Astrocyte (in vitro differentiated cells and primary cell): ENCODE measurements at regions not wholly inside any gene's neighbourhood (a gene's known extent, or its start where the extent isn't known, plus 50 kb on each side); places are given as distances from the start of the nearest gene placed in this dataset.
"Not testable (repeated sequence)": the region's sequence is repeated elsewhere in the genome, so short reads cannot be mapped to it uniquely, and the experiment has no call there.

Source experiments
- DNase-seq: peaks from one replicate; pipeline ENCODE4 v3.0.0-alpha.2; 2010; ENCODE audit warnings: low read depth
- FAIRE-seq: peaks from 2 replicates; lab custom pipeline; 2011; peaks lifted over from hg19 to GRCh38; lab: Jason Lieb, UNC
- H2AFZ ChIP-seq: 2 replicates; pipeline ENCODE4 v1.6.0; 2012; ENCODE audit warnings: low read depth, low read length, inconsistent platforms
- H3K27ac ChIP-seq: 2 replicates; pipeline ENCODE4 v1.5.1; 2011; ENCODE audit warnings: low read depth, low read length, inconsistent platforms
- H3K27me3 ChIP-seq: 2 replicates; pipeline ENCODE4 v1.6.0; 2011; ENCODE audit warnings: low read length, inconsistent platforms; ENCODE audit not compliant: insufficient read depth
- H3K36me3 ChIP-seq: 2 replicates; pipeline ENCODE4 v1.5.1; 2011; ENCODE audit warnings: low read length, inconsistent platforms; ENCODE audit not compliant: insufficient read depth
- H3K4me1 ChIP-seq: 2 replicates; pipeline ENCODE4 v1.5.1; 2011; ENCODE audit warnings: low read length, inconsistent platforms; ENCODE audit not compliant: insufficient read depth
- H3K4me2 ChIP-seq: 2 replicates; pipeline ENCODE4 v1.6.0; 2012; ENCODE audit warnings: low read length, inconsistent platforms
- H3K4me3 ChIP-seq: 2 replicates; pipeline ENCODE4 v1.5.1; 2011; ENCODE audit warnings: low read depth, mild to moderate bottlenecking, low read length, inconsistent platforms; ENCODE audit not compliant: insufficient read depth
- H3K79me2 ChIP-seq: 2 replicates; pipeline ENCODE4 v1.6.0; 2012; ENCODE audit warnings: mild to moderate bottlenecking, low read length, inconsistent platforms; ENCODE audit not compliant: insufficient read depth
- H3K9ac ChIP-seq: 2 replicates; pipeline ENCODE4 v1.6.0; 2012; ENCODE audit warnings: mild to moderate bottlenecking, low read length, inconsistent platforms
- H3K9me3 ChIP-seq: 2 replicates; pipeline ENCODE4 v1.5.1; 2012; ENCODE audit warnings: low read depth, mild to moderate bottlenecking, low read length, inconsistent platforms; ENCODE audit not compliant: insufficient read depth
- H4K20me1 ChIP-seq: 2 replicates; pipeline ENCODE4 v1.6.0; 2012; ENCODE audit warnings: low read length, inconsistent platforms; ENCODE audit not compliant: insufficient read depth
- H3K27ac Mint-ChIP-seq: one replicate; pipeline ENCODE4 v1.8.0; 2021; ENCODE audit warnings: mild to moderate bottlenecking, mixed read lengths; ENCODE audit not compliant: unreplicated experiment
- H3K27me3 Mint-ChIP-seq: one replicate; pipeline ENCODE4 v1.8.0; 2021; ENCODE audit warnings: low read depth, mixed read lengths; ENCODE audit not compliant: unreplicated experiment
- H3K36me3 Mint-ChIP-seq: one replicate; pipeline ENCODE4 v1.8.0; 2021; ENCODE audit warnings: low read depth, mixed read lengths; ENCODE audit not compliant: unreplicated experiment
- H3K4me1 Mint-ChIP-seq: one replicate; pipeline ENCODE4 v1.8.0; 2021; ENCODE audit warnings: low read depth, mixed read lengths; ENCODE audit not compliant: unreplicated experiment
- H3K4me3 Mint-ChIP-seq: one replicate; pipeline ENCODE4 v1.8.0; 2021; ENCODE audit warnings: mild to moderate bottlenecking, moderate library complexity, mixed read lengths; ENCODE audit not compliant: unreplicated experiment
- H3K9me3 Mint-ChIP-seq: one replicate; pipeline ENCODE4 v1.8.0; 2021; ENCODE audit warnings: mild to moderate bottlenecking, mixed read lengths; ENCODE audit not compliant: unreplicated experiment
- CTCF ChIP-seq: IDR thresholded peaks from 2 replicates; pipeline ENCODE4 v1.5.1; 2011; ENCODE audit warnings: low read depth, mild to moderate bottlenecking, inconsistent platforms, low read length, moderate library complexity; ENCODE audit not compliant: insufficient read depth
- EZH2 ChIP-seq: IDR thresholded peaks from 2 replicates; pipeline ENCODE4 v1.6.1; 2012; ENCODE audit warnings: mild to moderate bottlenecking, low read length, inconsistent platforms; ENCODE audit not compliant: insufficient read depth

GRCh38 chr16:29146266-29146665, 161.4 kb downstream of the LAT start:
- no peak overlapping the region for H3K9ac ChIP-seq
- FAIRE-seq (no peak), DNase-seq (no peak)
- Mint-ChIP-seq H3K27me3 (peaks cover 24% of the 10 kb centered on the region), H3K4me3 (no peak overlapping the region), H3K4me1 (peaks cover 3% of the 10 kb centered on the region), H3K36me3 (peaks cover 3% of the 10 kb centered on the region), H3K9me3 (peaks cover 2% of the 10 kb centered on the region), H3K27ac (no peak overlapping the region)
- no peak overlapping the region for H3K4me3 ChIP-seq
- no peaks in the 10 kb centered on the region for H3K36me3 ChIP-seq
- no peaks in the 10 kb centered on the region for H3K27me3 ChIP-seq
- no peak overlapping the region for H3K4me2 ChIP-seq
- no peaks in the 10 kb centered on the region for H3K9me3 ChIP-seq
- no peak overlapping the region for H2AFZ ChIP-seq
- H3K4me1 ChIP-seq = no peaks in the 10 kb centered on the region
- H3K27ac ChIP-seq = no peak overlapping the region
- H4K20me1 ChIP-seq = no peaks in the 10 kb centered on the region
- no peaks in the 10 kb centered on the region for H3K79me2 ChIP-seq
- TF ChIP-seq CTCF (no peak), EZH2 (no peak)

- not testable (repeated sequence) for H3K79me2 ChIP-seq, H3K36me3 Mint-ChIP-seq, H3K4me1 Mint-ChIP-seq, H3K36me3 ChIP-seq, H3K9me3 ChIP-seq, H4K20me1 ChIP-seq, DNase-seq, H3K27ac Mint-ChIP-seq, H3K27me3 ChIP-seq, H3K4me3 Mint-ChIP-seq, H3K4me1 ChIP-seq, H3K4me2 ChIP-seq, FAIRE-seq, H3K9me3 Mint-ChIP-seq, H3K27ac ChIP-seq, H3K9ac ChIP-seq, H2AFZ ChIP-seq, H3K4me3 ChIP-seq
- peaks cover 24% of the 10 kb centered on the region for H3K27me3 Mint-ChIP-seq
Observed at GRCh38 chr16:29145486-29146225, 160.8 kb downstream of the LAT start.

GRCh38 chr16:29145086-29145485, 160.2 kb downstream of the LAT start:
- H3K27me3 ChIP-seq, H3K27ac Mint-ChIP-seq, H3K4me3 Mint-ChIP-seq, H3K4me2 ChIP-seq, H3K4me1 Mint-ChIP-seq, DNase-seq, H3K4me3 ChIP-seq, H3K9me3 Mint-ChIP-seq, H3K9me3 ChIP-seq, H4K20me1 ChIP-seq, H3K9ac ChIP-seq, H3K79me2 ChIP-seq, H3K36me3 Mint-ChIP-seq, H3K36me3 ChIP-seq, FAIRE-seq, H3K27ac ChIP-seq, H2AFZ ChIP-seq, H3K4me1 ChIP-seq: not testable (repeated sequence)
- peaks cover 26% of the 10 kb centered on the region for H3K27me3 Mint-ChIP-seq

- H3K27ac Mint-ChIP-seq, H3K36me3 ChIP-seq, H3K27me3 ChIP-seq, H4K20me1 ChIP-seq, H3K9me3 Mint-ChIP-seq, H3K79me2 ChIP-seq, H3K27ac ChIP-seq, H3K4me1 Mint-ChIP-seq, H3K9me3 ChIP-seq, H3K4me2 ChIP-seq, H3K36me3 Mint-ChIP-seq, H3K4me3 Mint-ChIP-seq, H2AFZ ChIP-seq, H3K4me3 ChIP-seq, H3K4me1 ChIP-seq, DNase-seq, FAIRE-seq, H3K9ac ChIP-seq: not testable (repeated sequence)
- peaks cover 29% of the 10 kb centered on the region for H3K27me3 Mint-ChIP-seq
Observed at GRCh38 chr16:29144669-29145062, 159.8 kb downstream of the LAT start.

GRCh38 chr16:29143739-29144668, 159.2 kb downstream of the LAT start:
- H3K27me3 ChIP-seq, H4K20me1 ChIP-seq, H3K9me3 ChIP-seq, DNase-seq, H3K4me3 ChIP-seq, FAIRE-seq, H3K4me1 Mint-ChIP-seq, H3K27ac ChIP-seq, H3K9me3 Mint-ChIP-seq, H3K4me2 ChIP-seq, H3K27ac Mint-ChIP-seq, H3K36me3 Mint-ChIP-seq, H3K4me1 ChIP-seq, H3K79me2 ChIP-seq, H3K4me3 Mint-ChIP-seq, H3K9ac ChIP-seq, H3K36me3 ChIP-seq, H2AFZ ChIP-seq: not testable (repeated sequence)
- H3K27me3 Mint-ChIP-seq = peaks cover 30% of the 10 kb centered on the region
